Activated naive CD8-positive, alpha-beta T cell treated with anti-CD3 and anti-CD28 coated beads, Interleukin-2, amount 50 U/mL, for 24 hours (primary cell): ENCODE measurements at regions not wholly inside any gene's neighbourhood (a gene's known extent, or its start where the extent isn't known, plus 50 kb on each side); places are given as distances from the start of the nearest gene placed in this dataset.

Source experiments
- ATAC-seq: fragments of 150-1000 bp; cut with Tn5 transposase; one replicate; pipeline ENCODE4 v1.10.0; 2021
- DNase-seq: peaks from one replicate; pipeline ENCODE4 v3.0.0; 2021
- H3K27ac Mint-ChIP-seq: one replicate; pipeline ENCODE4 v1.8.0; 2021; ENCODE audit warnings: mild to moderate bottlenecking, mixed read lengths
- H3K27me3 Mint-ChIP-seq: one replicate; pipeline ENCODE4 v1.8.0; 2021; ENCODE audit warnings: mixed read lengths
- H3K36me3 Mint-ChIP-seq: one replicate; pipeline ENCODE4 v1.8.0; 2021; ENCODE audit warnings: low read depth, mixed read lengths
- H3K4me1 Mint-ChIP-seq: one replicate; pipeline ENCODE4 v1.8.0; 2021; ENCODE audit warnings: mixed read lengths
- H3K4me3 Mint-ChIP-seq: one replicate; pipeline ENCODE4 v1.8.0; 2021; ENCODE audit warnings: mild to moderate bottlenecking, moderate library complexity, mixed read lengths
- H3K9me3 Mint-ChIP-seq: one replicate; pipeline ENCODE4 v1.8.0; 2021; ENCODE audit warnings: mixed read lengths

DNA sequence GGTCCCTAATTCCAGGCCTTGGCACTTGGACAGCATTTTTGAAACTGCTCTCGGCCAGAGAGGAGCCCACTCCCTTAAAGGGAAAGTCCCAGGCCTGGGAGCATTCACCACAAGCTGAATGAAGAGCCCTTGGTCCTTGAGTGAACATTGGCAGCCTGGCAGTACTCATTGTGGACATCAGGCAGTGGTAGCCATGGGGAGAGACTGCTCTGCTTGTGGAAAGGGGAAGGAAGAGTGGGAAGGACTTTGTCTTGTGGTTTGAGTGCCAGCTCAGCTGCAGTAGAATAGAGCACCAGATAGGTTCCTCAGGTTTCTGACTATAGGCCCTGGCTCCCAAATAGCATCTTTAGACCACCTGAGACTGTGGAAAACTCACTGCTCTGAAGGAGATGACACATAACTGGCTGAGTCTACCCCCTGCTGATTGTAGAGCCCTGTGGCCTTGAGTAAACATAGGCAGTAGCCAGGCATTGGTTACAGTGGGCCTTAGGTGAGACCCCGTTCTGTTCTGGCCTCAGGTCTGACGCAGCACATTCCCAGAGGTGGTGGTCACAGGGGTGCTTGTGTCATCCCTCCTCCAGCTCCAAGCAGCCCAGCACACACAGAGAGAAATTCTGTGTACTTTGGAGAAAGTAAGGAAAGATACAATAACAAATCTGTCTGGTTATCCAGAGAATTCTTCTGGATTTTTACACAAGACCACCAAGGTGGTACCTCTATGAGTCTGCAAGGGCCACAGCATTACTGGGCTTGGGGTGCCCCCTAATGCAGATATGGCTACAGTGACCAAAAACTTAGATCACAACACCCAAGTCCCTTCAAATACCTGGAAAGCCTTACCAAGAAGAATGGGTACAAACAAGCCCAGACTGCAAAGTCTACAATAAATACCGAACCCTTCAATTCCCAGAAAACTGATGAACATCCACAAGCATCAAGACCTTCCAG lies 153.8 kb downstream of the GNAI1 start:
- H3K9me3 Mint-ChIP-seq = peaks cover 7% of the 10 kb centered on the region
- peaks cover 1% of the 10 kb centered on the region for H3K27me3 Mint-ChIP-seq
- DNase-seq (no peak), ATAC-seq (no peak)
- no peaks in the 10 kb centered on the region for H3K4me1 Mint-ChIP-seq
- H3K36me3 Mint-ChIP-seq = no peaks in the 10 kb centered on the region
- no peak overlapping the region for H3K27ac Mint-ChIP-seq
- no peak overlapping the region for H3K4me3 Mint-ChIP-seq

DNA sequence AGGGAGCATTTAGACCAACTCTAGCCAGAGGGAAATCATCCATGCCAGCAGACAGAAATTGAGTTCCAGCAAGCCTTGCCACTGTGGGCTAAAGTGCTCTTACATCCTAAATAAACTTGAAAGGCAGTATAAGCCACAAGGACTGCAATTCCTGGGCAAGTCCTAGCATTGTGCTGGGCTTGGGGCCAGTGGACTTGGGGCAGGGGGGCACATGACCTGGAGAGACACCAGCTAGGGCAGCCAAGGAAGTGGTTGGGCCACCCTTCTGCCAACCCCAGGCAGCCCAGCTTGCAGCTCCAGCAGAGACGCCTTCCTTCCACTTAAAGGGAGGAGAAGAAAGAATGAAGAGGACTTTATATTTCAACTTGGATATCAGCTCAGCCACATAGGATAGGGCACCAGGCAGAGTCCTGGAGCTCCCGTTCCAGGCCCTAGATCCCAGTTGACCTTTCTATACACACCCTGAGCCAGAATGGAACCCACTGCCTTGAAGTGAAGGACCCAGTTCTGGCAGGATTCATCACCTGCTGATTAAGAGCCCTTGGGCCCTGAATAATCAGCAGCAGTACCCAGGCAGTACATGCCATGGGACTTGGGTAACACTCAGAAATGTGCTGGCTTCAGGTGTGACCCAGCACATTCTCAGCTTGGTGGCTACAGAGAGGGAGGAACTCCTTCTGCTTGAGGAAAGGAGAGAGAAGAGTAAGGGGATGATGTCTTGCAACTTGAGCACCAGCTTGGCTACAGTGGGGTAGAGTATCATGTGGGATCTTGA lies 153.0 kb downstream of the GNAI1 start:
- peak; percentile 24 for ATAC-seq
- Mint-ChIP-seq H3K27ac (no peak overlapping the region), H3K4me1 (no peaks in the 10 kb centered on the region)

DNA sequence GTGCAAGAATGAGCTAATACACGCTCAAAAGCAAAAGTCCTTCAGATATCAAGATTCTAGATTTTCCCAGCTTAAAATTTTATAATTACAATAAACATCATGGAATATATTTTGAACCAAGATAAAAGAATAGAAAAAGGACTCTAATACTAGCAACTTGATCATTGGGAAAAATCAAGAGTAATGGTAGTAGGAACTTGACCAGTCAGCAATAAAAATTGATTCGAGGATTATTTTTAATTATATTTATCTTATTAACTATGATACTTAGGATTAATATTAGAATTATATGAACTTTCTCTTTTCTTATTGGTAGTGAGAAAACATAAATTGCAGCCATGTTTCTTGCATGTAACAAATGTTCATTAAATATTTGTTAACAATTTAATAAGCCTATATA lies 152.0 kb downstream of the GNAI1 start:
- H3K9me3 Mint-ChIP-seq = no peaks in the 10 kb centered on the region
- no peak overlapping the region for H3K4me3 Mint-ChIP-seq
- peaks cover 1% of the 10 kb centered on the region for H3K27me3 Mint-ChIP-seq
- H3K4me1 Mint-ChIP-seq = no peaks in the 10 kb centered on the region
- DNase-seq (no peak), ATAC-seq (no peak)
- H3K36me3 Mint-ChIP-seq = no peaks in the 10 kb centered on the region
- no peak overlapping the region for H3K27ac Mint-ChIP-seq

More for the DNA sequence above, 153.0 kb downstream of the GNAI1 start:
- peaks cover 1% of the 10 kb centered on the region for H3K27me3 Mint-ChIP-seq
- DNase-seq = no peak
- H3K4me3 Mint-ChIP-seq = no peak overlapping the region
- no peaks in the 10 kb centered on the region for H3K36me3 Mint-ChIP-seq
- H3K9me3 Mint-ChIP-seq = no peaks in the 10 kb centered on the region

DNA sequence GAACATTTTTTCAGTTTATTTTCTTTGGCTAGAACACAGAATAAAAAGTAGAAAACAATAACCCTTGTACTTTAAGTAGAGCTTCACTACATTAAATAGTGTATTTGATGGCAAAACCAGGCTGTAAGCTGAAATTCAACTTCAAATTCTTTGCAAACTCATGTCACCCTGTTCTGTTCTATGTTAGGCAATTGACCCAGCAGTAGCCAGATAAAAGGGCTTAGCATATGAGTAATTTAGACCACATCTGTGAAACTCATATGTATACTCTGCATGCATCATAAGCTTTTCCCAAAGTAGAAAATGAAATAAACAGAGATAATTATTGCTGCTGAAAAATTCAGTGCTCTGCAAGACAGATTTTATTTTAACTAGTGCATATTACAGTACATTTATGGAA lies 150.2 kb downstream of the GNAI1 start:
- Mint-ChIP-seq H3K4me1 (no peaks in the 10 kb centered on the region), H3K27ac (no peak overlapping the region), H3K27me3 (peaks cover 1% of the 10 kb centered on the region), H3K9me3 (no peaks in the 10 kb centered on the region), H3K36me3 (no peaks in the 10 kb centered on the region), H3K4me3 (no peak overlapping the region)
- DNase-seq (no peak), ATAC-seq (peak; percentile 65)

DNA sequence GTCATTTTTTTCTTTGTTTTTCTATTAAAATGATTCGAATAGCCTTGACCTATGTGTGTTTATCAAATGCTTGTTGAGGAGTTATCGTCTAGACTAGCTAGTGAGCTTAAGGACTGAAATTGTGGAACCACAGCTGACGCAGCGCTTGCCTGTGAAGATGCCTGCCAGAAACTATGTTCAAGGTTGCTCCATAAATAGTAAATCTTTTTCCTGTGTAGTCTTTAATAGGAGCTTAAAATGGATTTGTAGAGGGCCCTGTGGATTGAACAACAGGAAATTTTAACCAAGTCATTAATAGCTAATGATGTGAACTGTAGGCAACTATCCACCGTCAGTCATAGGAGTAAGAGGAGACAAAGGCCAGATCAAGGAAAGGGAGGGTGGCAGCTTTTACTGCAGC lies 145.1 kb downstream of the GNAI1 start:
- H3K27ac Mint-ChIP-seq = no peak overlapping the region
- no peaks in the 10 kb centered on the region for H3K4me1 Mint-ChIP-seq
- DNase-seq (no peak), ATAC-seq (no peak)
- H3K9me3 Mint-ChIP-seq = no peaks in the 10 kb centered on the region
- no peak overlapping the region for H3K4me3 Mint-ChIP-seq
- H3K27me3 Mint-ChIP-seq = no peaks in the 10 kb centered on the region
- no peaks in the 10 kb centered on the region for H3K36me3 Mint-ChIP-seq

DNA sequence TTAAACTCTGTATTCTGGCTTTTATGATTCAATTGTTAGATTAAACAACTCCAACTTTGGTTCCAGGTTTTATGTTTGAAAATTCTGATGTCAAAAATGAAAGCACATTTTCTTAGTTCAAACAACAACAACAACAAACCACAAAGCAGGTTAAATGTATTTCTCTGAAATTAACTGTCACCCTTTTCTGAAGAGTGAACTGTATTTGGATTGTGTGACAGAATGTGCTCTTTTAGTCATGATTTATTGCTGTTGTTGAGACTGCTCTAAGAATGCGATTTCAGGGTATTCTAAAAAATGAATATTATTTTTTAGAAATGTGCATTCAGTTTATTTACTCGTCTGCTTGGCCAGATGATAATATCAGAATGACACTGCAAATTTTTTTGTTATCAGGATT lies 144.1 kb downstream of the GNAI1 start:
- no peaks in the 10 kb centered on the region for H3K36me3 Mint-ChIP-seq
- H3K4me3 Mint-ChIP-seq = no peak overlapping the region
- no peaks in the 10 kb centered on the region for H3K4me1 Mint-ChIP-seq
- H3K9me3 Mint-ChIP-seq = no peaks in the 10 kb centered on the region
- no peak for DNase-seq
- no peaks in the 10 kb centered on the region for H3K27me3 Mint-ChIP-seq
- ATAC-seq = no peak
- H3K27ac Mint-ChIP-seq = no peak overlapping the region

GRCh38 chr7:80277434-80278427 lies 143.1 kb downstream of the GNAI1 start:
- ATAC-seq = no peak
- H3K27me3 Mint-ChIP-seq = no peaks in the 10 kb centered on the region
- DNase-seq = no peak
- H3K4me3 Mint-ChIP-seq = no peak overlapping the region
- no peak overlapping the region for H3K27ac Mint-ChIP-seq
- H3K36me3 Mint-ChIP-seq = no peaks in the 10 kb centered on the region
- H3K4me1 Mint-ChIP-seq = no peaks in the 10 kb centered on the region
- H3K9me3 Mint-ChIP-seq = no peaks in the 10 kb centered on the region
